CMK (cell line): ENCODE measurements at regions not wholly inside any gene's neighbourhood (a gene's known extent, or its start where the extent isn't known, plus 50 kb on each side); places are given as distances from the start of the nearest gene placed in this dataset.

ENCODE experiments used
- DNase-seq: peaks from one replicate; pipeline ENCODE4 v3.0.0-alpha.2; 2010; ENCODE audit warnings: low read depth

- DNase-seq, result no peak
Observed at GRCh38 chr14:84792722-84793410, 737.1 kb upstream of the FLRT2 start.

- DNase-seq, result no peak
Observed at GRCh38 chr14:84797326-84797725, 732.6 kb upstream of the FLRT2 start.

- DNase-seq, result no peak
Observed at GRCh38 chr14:84804468-84804867, 725.5 kb upstream of the FLRT2 start.

- DNase-seq, result no peak
Observed at GRCh38 chr14:84804895-84805294, 725.0 kb upstream of the FLRT2 start.

- DNase-seq, result no peak
Observed at GRCh38 chr14:84806181-84806580, 723.8 kb upstream of the FLRT2 start.

GRCh38 chr14:84806622-84807021, 723.3 kb upstream of the FLRT2 start:
- DNase-seq, result no peak

- no peak for DNase-seq
Observed at GRCh38 chr14:84807673-84808072, 722.3 kb upstream of the FLRT2 start.

GRCh38 chr14:84809158-84809557, 720.8 kb upstream of the FLRT2 start:
- no peak for DNase-seq

GRCh38 chr14:84814391-84814790, 715.6 kb upstream of the FLRT2 start:
- DNase-seq, result no peak

- no peak for DNase-seq
Observed at GRCh38 chr14:84819528-84819927, 710.4 kb upstream of the FLRT2 start.

- no peak for DNase-seq
Observed at GRCh38 chr14:84825481-84826251, 704.3 kb upstream of the FLRT2 start.

GRCh38 chr14:84826294-84826693, 703.6 kb upstream of the FLRT2 start:
- DNase-seq, result no peak

GRCh38 chr14:84850595-84850994, 679.3 kb upstream of the FLRT2 start:
- no peak for DNase-seq

- no peak for DNase-seq
Observed at GRCh38 chr14:84856751-84857534, 673.0 kb upstream of the FLRT2 start.

- DNase-seq, result no peak
Observed at GRCh38 chr14:84857571-84857970, 672.4 kb upstream of the FLRT2 start.

GRCh38 chr14:84859116-84859515, 670.8 kb upstream of the FLRT2 start:
- DNase-seq, result no peak

- no peak for DNase-seq
Observed at GRCh38 chr14:84864548-84865271, 665.2 kb upstream of the FLRT2 start.

- DNase-seq, result no peak
Observed at GRCh38 chr14:84871734-84872133, 658.2 kb upstream of the FLRT2 start.

- no peak for DNase-seq
Observed at GRCh38 chr14:84874436-84874835, 655.5 kb upstream of the FLRT2 start.

- no peak for DNase-seq
Observed at GRCh38 chr14:84877061-84877460, 652.9 kb upstream of the FLRT2 start.

GRCh38 chr14:84882830-84883229, 647.1 kb upstream of the FLRT2 start:
- DNase-seq, result no peak

GRCh38 chr14:84885061-84885460, 644.9 kb upstream of the FLRT2 start:
- DNase-seq, result no peak
